NCI-H2081 treated with DMSO at 0.1 percent for 48 hours (cell line): ENCODE measurements at regions not wholly inside any gene's neighbourhood (a gene's known extent, or its start where the extent isn't known, plus 50 kb on each side); places are given as distances from the start of the nearest gene placed in this dataset.

Experiments
- DNase-seq: peaks from one replicate; lab custom pipeline; 2025; lab: John Stamatoyannopoulos, UW

DNA sequence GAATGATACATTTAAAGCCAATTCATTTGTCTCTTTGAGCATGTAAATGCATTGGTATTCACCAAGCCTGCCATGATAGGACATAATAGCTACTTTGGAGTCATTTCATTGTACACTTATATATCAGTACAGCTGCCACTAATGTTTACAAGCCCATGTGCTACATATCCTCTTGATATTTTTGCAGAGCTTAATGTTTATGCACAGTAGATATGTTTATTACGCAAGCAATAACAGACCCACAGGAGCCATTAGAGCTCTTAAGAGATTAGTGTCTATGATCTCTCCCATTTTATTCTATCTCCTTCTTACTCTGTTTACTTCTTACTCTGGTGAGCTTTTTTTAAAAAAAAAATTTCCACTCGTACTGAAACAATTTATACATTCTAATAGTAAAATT is 1132.1 kb upstream of the ZEB2 start:
- no peak for DNase-seq

DNA sequence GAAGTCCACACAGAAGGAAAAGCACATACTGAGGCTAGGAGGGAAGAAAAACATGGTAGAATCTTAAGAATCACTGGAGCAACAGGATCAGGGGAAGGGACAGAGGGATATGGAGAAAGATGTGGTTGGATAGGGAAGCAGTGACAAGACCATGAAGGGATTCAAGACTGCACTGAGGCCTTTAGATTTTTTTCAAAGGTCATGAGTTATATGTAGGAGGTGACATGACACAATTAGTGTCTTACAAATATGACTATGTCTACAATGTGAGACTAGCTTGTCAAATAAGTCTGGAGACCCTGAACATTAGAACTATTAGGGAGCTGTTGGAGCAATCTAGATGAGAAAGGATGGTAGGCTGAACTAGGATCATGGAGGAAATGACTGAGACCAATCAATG is 1130.3 kb upstream of the ZEB2 start:
- DNase-seq, result no peak

DNA sequence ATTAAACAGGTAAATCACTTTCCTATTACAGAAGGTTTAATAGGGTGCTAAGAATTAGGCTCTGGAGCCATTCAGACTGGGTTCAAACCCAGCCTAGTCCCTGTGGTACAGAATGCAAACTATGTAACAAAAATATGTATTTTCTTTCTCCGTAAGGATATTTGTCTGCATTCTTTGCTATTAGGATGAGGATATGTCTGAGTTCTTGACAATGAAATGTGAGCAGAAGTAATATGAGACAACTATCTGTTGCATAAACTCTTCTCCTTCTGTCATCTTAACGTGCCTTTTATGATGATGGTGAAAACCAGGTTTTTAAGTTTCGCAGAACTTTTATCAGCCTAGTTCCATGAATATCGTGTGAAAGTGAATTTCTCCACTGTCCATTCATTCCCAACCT is 1129.1 kb upstream of the ZEB2 start:
- DNase-seq, result no peak

DNA sequence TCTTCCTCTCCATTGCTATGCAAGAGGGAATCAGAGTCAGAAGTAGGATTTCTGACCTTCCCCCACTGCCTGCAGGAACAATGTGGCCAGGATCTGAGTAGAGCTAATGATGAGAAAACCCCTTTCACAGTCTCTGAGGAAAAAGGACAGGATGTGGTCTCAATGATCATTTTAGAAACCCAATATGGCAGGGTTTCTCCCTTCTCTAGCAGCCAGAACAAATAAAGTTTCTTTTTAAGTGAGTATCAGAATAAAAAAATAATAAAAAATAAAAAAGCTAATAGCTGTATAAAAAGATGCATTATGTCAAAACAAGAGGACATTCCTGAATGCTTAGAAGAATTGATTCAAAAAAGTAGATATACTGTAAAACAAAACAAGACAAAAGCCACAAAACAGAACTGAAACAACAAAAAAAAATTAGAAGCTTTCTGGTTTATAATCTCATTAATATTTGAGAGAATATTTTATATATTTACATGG is 1124.9 kb upstream of the ZEB2 start:
- no peak for DNase-seq

DNA sequence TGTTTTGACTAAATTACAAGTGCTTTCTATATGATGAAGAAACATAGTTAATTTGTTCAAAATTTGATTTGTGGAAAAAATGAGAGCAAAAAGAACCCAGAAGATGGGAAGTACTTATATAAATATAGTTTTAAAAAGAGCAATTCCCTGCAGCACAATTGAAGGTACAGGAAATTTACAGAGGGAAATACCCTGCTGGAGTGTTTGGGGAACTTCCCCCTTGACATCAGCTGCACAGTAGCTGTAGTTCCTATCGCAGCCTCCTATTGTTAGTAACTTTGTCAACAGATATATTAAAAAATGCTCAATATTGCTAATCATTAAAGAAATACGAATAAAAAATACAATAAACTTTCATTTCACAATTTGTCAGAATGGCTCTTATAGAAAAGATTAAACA is 1118.8 kb upstream of the ZEB2 start:
- DNase-seq, result no peak

DNA sequence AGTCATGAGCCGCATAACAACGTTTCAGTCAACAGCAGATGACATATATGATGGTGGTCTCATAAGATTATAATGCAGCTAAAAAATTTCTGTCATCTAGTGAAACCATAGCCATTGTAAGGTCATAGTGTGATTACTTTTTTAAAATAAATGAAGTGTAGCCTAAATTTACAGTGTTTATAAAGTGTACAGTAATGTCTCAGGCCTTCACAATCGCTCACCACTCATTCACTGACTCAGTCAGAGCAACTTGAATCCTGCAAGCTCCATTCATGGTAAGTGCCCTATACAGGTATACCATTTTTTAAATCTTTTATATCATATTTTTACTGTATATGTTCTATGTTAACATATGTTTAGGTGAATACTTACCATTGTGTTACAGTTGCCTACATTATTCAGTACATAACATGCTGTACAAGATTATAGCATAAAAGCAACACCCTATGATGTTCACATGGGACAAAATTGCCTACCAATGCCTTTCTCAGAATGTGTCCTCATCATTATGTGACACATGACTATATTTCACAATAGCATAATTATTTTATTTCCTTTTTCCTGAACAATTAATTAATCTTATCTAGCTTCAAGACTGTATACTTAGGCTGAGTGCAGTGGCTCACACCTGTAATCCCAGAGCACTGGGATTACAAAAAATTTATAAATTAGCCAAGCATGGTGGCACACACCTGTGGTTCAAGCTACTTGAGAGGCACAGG is 1115.9 kb upstream of the ZEB2 start:
- DNase-seq, result no peak

DNA sequence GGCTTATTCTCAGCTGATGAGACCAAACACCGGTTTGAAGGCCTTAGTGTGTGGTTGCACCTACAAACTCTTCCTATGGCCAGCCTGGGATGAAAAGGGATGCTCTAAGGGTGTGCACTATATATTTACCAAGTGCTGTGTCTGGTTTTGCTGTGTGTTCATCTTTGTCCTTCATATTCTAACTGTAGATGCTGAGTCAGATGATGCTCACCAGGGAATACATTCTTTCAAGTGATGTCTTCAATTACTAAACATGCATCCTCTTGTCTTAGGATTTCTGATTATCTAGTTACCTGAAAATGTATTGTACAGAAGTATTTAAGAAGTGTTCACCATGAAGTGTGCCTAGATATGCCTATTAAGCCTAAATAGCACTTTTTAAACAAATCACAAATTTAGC is 1111.6 kb upstream of the ZEB2 start:
- DNase-seq, result no peak

DNA sequence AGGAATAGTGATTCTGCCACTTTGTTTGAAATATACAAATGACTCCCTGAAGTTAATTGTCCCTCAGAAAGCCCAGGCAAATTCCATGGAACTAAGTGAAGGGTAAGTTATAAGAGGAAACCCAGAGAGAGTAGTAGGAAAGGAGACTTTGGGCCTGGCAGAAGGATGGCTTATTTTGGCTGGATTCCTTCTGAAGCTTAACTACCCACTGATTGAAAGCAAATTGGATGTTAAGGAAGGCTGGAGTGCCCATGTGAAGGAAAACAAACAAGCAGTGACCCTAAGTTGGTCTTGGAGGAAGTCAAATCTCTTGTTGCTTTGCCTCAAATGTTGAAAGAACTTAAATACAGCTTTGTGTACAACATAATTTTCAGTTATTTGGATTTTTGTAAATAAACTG is 1106.4 kb upstream of the ZEB2 start:
- DNase-seq, result no peak

DNA sequence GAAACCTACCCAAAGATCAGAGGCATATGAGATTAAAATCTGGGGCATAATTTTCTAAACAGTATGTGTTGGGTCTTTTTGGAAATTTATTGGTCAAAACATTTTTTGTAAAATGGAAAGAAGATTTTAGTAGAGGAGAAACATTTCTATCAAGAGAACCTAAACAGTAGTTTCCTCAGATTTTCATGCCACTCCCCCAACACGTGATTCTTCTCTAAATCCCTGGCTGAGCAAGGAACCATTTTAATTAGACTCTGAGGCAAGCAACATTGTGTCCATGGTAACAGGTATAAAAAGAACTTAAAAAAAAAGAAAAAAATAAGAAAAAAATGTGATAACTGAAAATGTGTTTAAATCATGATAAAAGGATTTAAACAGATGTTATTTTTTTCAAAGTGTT is 1105.2 kb upstream of the ZEB2 start:
- no peak for DNase-seq

DNA sequence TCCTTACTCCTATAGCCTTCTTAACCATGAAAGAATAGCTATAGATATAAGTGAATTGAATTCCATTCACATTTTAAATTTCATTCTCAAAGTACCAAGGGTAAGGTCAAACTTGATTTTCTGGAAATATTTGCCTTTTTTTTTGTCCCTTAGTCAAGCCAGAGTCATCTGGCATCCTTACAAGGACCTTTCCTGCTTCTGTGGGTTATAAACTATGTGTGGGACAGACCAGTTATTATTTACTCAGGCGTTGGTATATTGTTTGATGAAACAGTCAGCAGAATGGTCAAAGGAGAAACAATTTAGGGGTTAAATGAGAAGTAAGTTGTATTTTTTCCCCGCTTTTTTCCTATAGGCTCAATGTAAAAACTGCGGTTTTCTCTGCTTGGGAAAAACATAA is 1103.2 kb upstream of the ZEB2 start:
- DNase-seq, result no peak

DNA sequence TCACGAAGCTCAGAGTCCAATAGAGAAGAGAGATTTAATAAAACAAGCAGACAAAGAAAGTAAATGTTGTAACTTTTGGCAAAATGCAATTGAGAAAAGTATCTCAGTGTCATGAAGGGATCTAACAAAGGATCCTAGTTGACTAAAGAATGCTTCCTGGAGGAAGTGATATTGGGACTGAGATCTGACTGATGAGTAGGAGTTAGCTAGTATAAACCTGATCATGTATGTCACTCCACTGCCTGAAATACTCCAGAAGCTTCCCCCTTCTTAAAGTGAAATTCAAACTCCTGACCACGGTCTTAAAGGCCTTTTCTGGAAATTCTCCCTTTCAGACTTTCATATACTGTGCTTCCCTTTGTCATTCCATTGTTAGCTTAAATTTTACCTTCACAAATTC is 1102.4 kb upstream of the ZEB2 start:
- DNase-seq, result no peak

DNA sequence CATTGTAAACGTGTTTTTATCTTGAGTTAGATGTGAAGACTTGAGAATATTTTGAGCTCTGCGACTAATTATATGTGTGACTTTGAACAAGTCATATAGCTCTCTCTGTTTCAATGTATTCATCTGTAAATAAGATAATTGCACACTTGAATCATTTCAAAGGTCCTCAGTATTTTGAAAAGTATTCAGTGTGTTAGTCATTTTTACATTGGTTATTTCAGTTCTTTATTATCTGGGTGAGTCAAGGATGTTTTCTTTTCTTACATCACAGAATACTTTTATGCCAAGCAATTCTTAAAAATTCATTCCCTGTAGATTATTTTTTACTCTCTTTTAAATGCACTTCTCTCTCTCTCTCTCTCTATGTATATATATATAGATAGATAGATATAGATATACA is 1098.0 kb upstream of the ZEB2 start:
- DNase-seq, result no peak

DNA sequence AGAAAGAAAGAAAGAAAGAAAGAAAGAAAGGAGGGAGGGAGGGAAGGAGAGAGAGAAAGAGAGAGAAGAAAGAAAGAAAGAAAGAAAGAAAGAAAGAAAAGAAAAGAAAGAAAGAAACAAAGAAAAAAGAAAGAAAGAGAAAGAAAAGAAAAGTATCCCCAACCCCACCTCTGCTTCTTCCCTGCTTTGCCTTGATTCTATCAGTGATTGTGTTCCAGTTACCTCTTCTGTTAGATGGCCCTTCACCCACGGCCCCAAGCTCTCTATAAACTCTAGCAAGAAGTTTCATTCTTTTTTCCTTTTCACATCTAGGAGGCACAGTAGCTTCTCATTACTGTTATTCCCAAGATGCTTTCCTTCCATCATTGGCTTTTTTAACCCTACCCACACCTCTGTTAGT is 1097.5 kb upstream of the ZEB2 start:
- DNase-seq, result no peak

DNA sequence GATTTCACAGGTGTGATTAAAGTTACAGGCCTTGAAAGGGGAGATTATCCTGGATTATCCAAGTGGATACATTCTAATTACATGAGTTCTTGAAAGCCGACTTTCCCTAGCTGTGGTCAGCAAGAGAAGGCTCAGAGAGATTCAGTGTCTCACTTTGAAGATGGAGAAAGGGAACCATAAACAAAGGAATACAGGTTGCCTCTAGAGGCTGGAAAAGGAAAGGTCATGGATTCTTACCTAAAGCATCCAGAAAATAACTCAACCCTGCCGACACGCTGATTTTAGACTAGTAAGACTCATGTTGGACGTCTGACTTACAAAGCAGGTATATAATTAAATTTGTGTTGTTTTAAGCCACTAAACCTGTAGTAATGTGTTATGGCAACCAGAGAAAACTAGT is 1095.7 kb upstream of the ZEB2 start:
- DNase-seq, result no peak

DNA sequence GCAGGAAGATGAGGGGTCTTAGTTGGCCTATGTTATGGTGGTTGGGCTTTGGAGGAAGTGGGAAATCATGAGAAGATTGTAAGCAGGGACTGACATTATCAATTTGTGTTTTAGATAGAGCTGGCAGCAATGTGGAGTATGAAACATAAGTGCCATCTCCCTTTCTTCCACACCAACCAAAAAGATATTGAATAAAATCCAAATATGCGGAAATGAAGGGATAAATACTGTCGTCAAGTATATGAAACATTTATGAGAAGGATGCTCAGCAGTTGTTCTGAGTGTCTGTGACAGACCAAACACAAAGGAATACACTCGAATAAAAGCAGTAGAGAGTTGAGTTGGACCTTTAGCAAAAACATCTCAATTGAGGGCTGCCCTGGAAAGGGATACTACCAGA is 1090.0 kb upstream of the ZEB2 start:
- no peak for DNase-seq

DNA sequence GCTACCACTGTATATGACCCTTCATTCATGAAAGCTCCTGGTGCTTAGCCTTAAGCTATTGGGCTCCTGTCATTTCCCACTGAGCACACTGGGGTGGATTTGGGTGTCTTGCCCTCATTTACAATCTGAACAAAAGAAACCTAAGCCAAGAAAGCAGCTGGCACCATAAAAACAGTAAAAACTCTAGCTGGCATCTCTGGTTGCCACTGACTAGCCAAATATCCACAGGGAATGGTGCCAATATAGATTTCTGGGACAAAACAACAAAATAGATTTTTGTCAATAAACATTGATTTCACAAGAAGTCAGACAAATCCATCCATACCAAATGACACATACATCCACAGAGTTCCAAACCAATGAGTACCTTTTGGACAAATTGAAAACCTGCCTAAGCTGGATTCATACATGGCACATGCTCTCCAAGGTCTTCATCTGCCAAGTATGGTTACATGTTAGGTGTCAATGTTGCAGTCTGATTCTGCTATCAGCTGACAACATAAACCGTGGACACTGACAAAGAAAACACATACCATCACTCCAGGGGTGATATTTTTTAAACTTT is 1081.5 kb upstream of the ZEB2 start:
- peak; percentile 72 for DNase-seq

DNA sequence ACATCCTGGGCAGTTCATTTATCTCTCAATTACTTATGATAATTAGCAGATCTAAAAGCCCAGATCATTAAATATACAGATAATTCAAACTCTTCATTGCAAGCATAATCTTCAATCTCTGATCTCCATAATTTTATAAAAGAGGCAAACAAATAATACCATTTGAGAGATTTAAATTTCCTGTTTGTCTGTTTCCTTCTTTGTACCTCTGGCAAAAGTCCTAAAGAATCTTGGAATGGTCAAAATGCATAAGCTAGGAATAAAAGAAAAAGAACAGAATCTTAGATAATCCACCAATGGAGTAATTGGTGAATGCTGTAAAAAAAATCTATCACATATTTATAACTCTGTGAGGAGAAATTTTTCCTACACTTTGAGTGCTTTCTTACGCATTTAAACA is 1080.9 kb upstream of the ZEB2 start:
- DNase-seq, result no peak

DNA sequence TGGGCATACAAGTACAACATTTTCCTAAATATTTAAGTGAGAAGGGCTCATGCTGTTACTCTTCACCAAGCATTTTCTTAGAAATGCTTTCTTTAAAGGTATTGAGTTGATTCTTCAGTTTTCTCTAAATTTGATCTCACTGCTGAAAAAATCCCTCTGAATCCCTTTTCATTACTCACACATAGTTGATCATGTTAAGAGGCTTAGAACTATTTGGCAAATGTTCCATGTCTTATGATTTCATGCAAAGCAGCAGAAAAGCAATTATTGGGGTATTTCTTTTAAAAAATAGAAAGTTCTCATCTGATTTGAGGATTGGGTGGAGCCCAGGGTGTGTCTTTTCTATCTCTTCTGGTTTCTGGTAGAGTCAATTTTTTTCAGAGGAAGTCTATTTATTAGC is 1079.8 kb upstream of the ZEB2 start:
- no peak for DNase-seq

DNA sequence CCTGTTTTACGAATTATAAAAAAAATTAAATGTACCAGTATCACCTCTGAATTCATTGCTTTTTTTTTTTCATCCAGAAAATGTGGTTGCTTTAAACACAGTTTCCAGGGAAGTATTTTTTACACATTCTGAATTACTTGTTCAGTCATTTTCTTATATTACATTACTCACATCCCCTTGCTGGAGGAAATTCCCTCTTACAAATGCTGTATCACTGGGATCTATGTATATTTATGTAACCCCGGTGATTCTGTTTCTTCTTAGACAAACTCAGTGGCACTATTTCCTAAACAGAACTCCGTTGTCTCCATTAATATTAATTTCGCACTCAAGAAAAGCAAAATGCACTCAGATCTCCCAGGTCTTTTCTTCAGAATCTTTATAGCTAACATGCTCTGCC is 1078.5 kb upstream of the ZEB2 start:
- DNase-seq, result no peak

DNA sequence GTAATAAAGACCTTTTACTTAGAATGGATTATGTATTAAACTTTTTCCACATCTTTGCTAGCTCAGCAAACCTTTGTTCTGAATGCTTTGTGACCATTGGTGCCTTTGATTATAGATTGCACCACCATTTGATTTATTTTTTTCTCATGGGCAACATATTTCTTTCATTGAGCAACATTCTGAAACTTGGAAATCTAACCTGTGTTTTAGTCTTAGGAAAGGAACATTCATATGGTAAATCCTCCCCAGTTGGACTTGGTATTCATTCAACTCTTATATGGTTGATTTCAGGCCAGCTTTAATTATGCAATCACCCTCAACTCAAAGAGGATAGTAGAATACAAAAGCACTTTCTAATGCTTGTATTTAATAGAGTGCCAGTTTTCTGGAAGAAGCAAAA is 1077.9 kb upstream of the ZEB2 start:
- DNase-seq, result no peak

DNA sequence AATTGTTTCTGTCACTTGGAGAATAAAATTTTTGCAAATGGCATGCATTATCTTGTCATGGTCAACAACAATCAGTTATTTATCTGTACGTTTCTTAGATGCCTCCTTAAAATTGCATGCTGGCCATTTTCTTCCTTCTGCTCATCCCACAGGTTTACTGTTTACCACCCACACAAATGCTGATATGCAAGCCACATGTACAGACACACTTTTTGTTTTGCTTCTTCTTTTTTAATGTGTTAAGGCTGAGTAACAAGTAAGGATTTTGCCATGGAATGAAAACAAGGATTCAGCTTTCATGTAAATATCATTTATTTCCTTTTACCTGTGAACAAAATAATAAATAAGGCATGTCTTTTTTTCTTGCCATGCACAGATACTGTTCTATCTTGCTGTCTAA is 1077.1 kb upstream of the ZEB2 start:
- no peak for DNase-seq

DNA sequence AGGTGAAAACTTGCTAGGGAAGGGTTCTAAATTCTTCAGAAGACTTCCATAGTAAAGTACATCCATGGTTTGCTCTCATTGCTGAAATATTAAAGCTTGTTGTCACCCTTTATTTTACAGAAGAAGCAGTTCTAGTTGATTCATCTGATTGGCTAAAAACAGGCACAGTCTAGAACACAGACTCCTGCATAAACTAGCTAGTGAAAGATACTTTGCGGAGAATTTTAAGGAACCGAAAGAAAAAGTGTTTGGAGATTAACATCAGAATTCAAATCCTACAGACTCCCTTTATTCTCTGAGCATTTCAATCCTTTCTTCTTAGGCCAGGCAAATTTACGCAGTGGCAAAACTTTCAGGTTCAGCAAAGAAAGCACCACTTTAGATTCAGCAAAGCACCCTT is 1076.5 kb upstream of the ZEB2 start:
- DNase-seq, result no peak

DNA sequence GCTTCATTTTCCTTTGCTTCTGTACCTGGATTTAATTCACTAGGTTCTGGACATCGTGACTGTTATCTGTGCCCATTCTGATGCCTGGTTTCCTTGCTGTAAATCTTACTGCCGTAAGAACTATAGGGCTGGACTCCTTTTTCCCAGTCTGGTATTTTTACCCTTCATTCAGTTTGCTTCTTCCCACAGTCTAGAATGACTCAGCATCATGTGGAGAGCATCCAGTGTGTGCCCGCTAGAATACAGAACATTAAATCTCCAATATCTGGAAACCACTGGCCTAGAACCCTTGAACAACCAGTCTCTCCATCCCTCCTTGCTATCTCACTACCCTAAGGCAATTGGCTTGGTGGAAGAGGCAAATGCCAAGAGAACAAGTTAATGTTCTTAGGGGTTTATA is 1075.4 kb upstream of the ZEB2 start:
- no peak for DNase-seq

DNA sequence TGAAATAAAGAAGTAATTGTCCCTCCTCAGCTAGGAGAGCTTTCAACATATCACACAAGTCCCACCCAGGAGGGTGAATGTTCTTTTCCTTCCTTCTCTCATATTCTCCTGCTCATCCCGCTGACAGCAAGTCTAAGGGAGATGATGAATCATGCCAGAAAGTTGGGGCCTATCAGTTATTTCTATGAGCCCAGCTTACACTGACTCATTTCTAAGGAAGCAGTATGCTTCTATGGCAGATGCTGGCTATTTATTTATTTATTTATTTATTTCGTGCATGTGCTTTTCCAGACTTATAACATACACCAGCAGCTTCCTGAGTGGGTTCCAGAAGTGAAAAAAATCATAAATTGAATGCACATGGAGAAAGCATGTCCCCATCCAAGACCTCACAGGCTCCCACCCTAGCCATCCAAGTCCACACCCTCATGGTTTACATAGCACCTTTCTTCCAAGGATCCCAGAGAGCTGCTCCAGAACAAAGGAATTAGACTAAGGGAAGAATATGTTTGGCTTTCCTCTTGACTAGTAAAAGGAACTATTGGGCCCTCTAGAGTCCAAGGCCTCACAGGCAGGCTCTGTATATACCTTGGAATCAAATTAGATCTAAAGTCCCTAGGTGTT is 1074.2 kb upstream of the ZEB2 start:
- DNase-seq, result no peak
